ENCODE measurements at regions not wholly inside any gene's neighbourhood (a gene's known extent, or its start where the extent isn't known, plus 50 kb on each side); places are given as distances from the start of the nearest gene placed in this dataset.

GRCh38 chr4:147090486-147090885 lies 144.8 kb upstream of the TTC29 start:
- TF ChIP-seq EP300 (IDR thresholded peaks at IDR 0.05) (no peak), POLR2AphosphoS5 (IDR thresholded peaks at IDR 0.05) (no peak), POLR2A (IDR thresholded peaks at IDR 0.05) (no peak)
- TF ChIP-seq, protein P1, sequence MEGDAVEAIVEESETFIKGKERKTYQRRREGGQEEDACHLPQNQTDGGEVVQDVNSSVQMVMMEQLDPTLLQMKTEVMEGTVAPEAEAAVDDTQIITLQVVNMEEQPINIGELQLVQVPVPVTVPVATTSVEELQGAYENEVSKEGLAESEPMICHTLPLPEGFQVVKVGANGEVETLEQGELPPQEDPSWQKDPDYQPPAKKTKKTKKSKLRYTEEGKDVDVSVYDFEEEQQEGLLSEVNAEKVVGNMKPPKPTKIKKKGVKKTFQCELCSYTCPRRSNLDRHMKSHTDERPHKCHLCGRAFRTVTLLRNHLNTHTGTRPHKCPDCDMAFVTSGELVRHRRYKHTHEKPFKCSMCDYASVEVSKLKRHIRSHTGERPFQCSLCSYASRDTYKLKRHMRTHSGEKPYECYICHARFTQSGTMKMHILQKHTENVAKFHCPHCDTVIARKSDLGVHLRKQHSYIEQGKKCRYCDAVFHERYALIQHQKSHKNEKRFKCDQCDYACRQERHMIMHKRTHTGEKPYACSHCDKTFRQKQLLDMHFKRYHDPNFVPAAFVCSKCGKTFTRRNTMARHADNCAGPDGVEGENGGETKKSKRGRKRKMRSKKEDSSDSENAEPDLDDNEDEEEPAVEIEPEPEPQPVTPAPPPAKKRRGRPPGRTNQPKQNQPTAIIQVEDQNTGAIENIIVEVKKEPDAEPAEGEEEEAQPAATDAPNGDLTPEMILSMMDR (IDR thresholded peaks at IDR 0.05) = no peak
